OCI-LY1 (cell line): ENCODE measurements at regions not wholly inside any gene's neighbourhood (a gene's known extent, or its start where the extent isn't known, plus 50 kb on each side); places are given as distances from the start of the nearest gene placed in this dataset.

Experiments used
- CTCF ChIP-seq: fragments of 200-600 bp; sonication (generic), shearing (Covaris generic); IDR thresholded peaks from 2 replicates; pipeline ENCODE4 v1.5.1; 2017; ENCODE audit warnings: mild to moderate bottlenecking, antibody characterized with exemption, low read length, moderate library complexity, mixed read lengths
- EZH2 ChIP-seq: fragments of 200-600 bp; sonication (generic), shearing (Covaris generic); IDR thresholded peaks from 2 replicates; pipeline ENCODE4 v1.8.0; 2017; ENCODE audit warnings: borderline replicate concordance, mixed run types, mild to moderate bottlenecking, antibody characterized with exemption, low read length, moderate library complexity, mixed read lengths

GRCh38 chr13:31064636-31065035 lies 97.1 kb downstream of the HSPH1 start:
- no peak for TF ChIP-seq CTCF
- no peak for TF ChIP-seq EZH2
